ENCODE measurements at regions not wholly inside any gene's neighbourhood (a gene's known extent, or its start where the extent isn't known, plus 50 kb on each side); places are given as distances from the start of the nearest gene placed in this dataset.

- no peak for TF ChIP-seq GATA3 (IDR thresholded peaks at IDR 0.05; ENCODE audit: low read depth, low read length)
- no peak for TF ChIP-seq GATA2 (IDR thresholded peaks at IDR 0.05; ENCODE audit: low read depth, low read length)
Observed at GRCh38 chr7:41197769-41198168, 505.1 kb downstream of the INHBA start.
